Spleen (tissue), 7 donors: ENCODE measurements at regions not wholly inside any gene's neighbourhood (a gene's known extent, or its start where the extent isn't known, plus 50 kb on each side); places are given as distances from the start of the nearest gene placed in this dataset.

ENCODE experiments used
- POLR2A ChIP-seq, 3 donors: fragments of 450-650 bp; IDR thresholded peaks; one replicate each; pipeline ENCODE4 v1.5.1; 2017; ENCODE audit warnings: antibody characterized with exemption in 3 of 3, mild to moderate bottlenecking in 1 of 3
- POLR2AphosphoS5 ChIP-seq, 3 donors: sonication (generic); formaldehyde crosslinking; IDR thresholded peaks; one replicate each; pipeline ENCODE4 v1.5.1; 2017; ENCODE audit warnings: antibody characterized with exemption in 3 of 3
- TF ChIP-seq, protein P1 (sequence below), 11 experiments: fragments of 200-600 bp in 7 of 11; fragments of 450-650 bp in 4 of 11; sonication (generic) in 4 of 11; IDR thresholded peaks in 8 of 11; conservative IDR thresholded peaks in 3 of 11; 1 replicate in 7 of 11; 2 replicates in 4 of 11; pipeline versions ENCODE4 v1.4.0 to v1.8.0; 2016 to 2021; ENCODE audit warnings: antibody characterized with exemption in 11 of 11, inconsistent platforms in 4 of 11, mild to moderate bottlenecking in 1 of 11
- donor health status: DM: no; HTN: no; CAD: no; lungs with moderate emphysema.
- donor health status: DM: no; HTN: no; CAD: no.
- donor health status: DM: no; HTN: no; CAD: no.

DNA sequence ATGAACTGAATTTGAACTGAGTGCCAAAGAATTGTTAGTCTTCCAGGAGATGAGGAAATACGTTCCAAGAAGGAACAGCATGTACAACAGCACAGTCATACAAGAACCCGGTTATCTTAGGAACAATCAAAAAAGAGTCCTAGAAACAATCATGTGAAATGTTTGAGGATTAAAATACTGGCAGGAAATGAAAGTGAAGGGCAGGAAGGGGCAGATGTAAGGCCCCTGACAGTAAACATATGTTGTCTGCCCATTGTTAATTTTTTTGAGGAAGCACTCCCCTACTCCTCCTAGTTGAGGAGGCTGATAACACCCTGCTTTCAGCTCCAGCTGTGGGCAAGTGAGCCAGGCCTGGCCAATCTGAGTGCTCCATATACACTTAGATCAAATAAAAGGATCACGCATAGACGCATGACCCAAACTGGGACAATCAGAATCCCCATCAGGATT lies 220.9 kb downstream of the HACE1 start:
- TF ChIP-seq, protein P1, sequence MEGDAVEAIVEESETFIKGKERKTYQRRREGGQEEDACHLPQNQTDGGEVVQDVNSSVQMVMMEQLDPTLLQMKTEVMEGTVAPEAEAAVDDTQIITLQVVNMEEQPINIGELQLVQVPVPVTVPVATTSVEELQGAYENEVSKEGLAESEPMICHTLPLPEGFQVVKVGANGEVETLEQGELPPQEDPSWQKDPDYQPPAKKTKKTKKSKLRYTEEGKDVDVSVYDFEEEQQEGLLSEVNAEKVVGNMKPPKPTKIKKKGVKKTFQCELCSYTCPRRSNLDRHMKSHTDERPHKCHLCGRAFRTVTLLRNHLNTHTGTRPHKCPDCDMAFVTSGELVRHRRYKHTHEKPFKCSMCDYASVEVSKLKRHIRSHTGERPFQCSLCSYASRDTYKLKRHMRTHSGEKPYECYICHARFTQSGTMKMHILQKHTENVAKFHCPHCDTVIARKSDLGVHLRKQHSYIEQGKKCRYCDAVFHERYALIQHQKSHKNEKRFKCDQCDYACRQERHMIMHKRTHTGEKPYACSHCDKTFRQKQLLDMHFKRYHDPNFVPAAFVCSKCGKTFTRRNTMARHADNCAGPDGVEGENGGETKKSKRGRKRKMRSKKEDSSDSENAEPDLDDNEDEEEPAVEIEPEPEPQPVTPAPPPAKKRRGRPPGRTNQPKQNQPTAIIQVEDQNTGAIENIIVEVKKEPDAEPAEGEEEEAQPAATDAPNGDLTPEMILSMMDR (IDR thresholded peaks at IDR 0.05 in 8 of 11, conservative IDR thresholded peaks at IDR 0.05 in 3 of 11): no peak
- TF ChIP-seq POLR2AphosphoS5 (IDR thresholded peaks at IDR 0.05): peak in 1 of 3 donors; percentile 9
- no peak for TF ChIP-seq POLR2A (IDR thresholded peaks at IDR 0.05)
